DND-41 (cell line): ENCODE measurements at regions not wholly inside any gene's neighbourhood (a gene's known extent, or its start where the extent isn't known, plus 50 kb on each side); places are given as distances from the start of the nearest gene placed in this dataset.

Experiments
- EZH2 ChIP-seq: IDR thresholded peaks from 3 replicates; pipeline ENCODE4 v1.6.1; 2012; ENCODE audit warnings: borderline replicate concordance, low read depth, mild to moderate bottlenecking, moderate library complexity, low read length, inconsistent platforms; ENCODE audit not compliant: severe bottlenecking
- TF ChIP-seq, protein P1 (sequence below): IDR thresholded peaks from 2 replicates; pipeline ENCODE4 v1.5.1; 2012; ENCODE audit warnings: borderline replicate concordance, low read length, moderate library complexity, mild to moderate bottlenecking; ENCODE audit not compliant: poor library complexity, severe bottlenecking; ENCODE audit errors: extremely low read depth

DNA sequence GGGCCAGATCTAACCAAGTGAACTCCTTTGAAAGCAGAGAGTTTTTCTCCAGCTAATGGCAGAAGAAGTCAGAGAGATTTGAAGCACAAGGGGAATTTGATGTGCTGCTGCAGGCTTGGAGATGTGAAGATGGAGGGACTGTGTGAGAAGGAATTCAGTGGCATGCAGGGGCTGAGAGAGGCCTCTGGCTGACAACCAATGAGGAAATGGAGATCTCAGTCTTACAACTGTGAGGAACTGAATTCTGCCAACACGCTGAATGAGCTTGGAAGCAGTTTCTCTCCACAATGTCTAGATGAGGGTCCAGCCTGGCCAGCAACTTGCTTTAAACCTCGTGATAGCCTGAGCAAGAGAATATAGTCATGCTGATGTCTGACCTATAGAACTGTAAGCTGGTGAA, 224.1 kb upstream of the DPP10 start:
- TF ChIP-seq, protein P1, sequence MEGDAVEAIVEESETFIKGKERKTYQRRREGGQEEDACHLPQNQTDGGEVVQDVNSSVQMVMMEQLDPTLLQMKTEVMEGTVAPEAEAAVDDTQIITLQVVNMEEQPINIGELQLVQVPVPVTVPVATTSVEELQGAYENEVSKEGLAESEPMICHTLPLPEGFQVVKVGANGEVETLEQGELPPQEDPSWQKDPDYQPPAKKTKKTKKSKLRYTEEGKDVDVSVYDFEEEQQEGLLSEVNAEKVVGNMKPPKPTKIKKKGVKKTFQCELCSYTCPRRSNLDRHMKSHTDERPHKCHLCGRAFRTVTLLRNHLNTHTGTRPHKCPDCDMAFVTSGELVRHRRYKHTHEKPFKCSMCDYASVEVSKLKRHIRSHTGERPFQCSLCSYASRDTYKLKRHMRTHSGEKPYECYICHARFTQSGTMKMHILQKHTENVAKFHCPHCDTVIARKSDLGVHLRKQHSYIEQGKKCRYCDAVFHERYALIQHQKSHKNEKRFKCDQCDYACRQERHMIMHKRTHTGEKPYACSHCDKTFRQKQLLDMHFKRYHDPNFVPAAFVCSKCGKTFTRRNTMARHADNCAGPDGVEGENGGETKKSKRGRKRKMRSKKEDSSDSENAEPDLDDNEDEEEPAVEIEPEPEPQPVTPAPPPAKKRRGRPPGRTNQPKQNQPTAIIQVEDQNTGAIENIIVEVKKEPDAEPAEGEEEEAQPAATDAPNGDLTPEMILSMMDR = no peak
- no peak for TF ChIP-seq EZH2
